Ascending aorta (tissue), 2 donors: ENCODE measurements at regions not wholly inside any gene's neighbourhood (a gene's known extent, or its start where the extent isn't known, plus 50 kb on each side); places are given as distances from the start of the nearest gene placed in this dataset.

ENCODE experiments used
- DNase-seq, 2 donors: peaks; one replicate each; pipeline ENCODE4 v3.0.0-alpha.2; 2019; ENCODE audit warnings: low spot score in 2 of 2
- H3K27ac ChIP-seq, 2 donors: fragments of 200-600 bp; sonication (generic); one replicate each; pipeline ENCODE4 v1.5.1; 2016 to 2017; ENCODE audit warnings: mild to moderate bottlenecking in 1 of 2
- H3K27me3 ChIP-seq: fragments of 200-600 bp; sonication (generic); one replicate; pipeline ENCODE4 v1.5.1; 2017
- H3K36me3 ChIP-seq, 2 donors: fragments of 200-600 bp; sonication (generic); one replicate each; pipeline ENCODE4 v1.5.1; 2016
- H3K4me1 ChIP-seq, 2 donors: fragments of 200-600 bp; sonication (generic); one replicate each; pipeline ENCODE4 v1.5.1; 2016 to 2017; ENCODE audit warnings: mild to moderate bottlenecking in 1 of 2
- H3K4me3 ChIP-seq, 2 donors: fragments of 200-600 bp; sonication (generic); one replicate each; pipeline ENCODE4 v1.5.1; 2016 to 2017; ENCODE audit warnings: mild to moderate bottlenecking in 1 of 2
- H3K9me3 ChIP-seq, 2 donors: fragments of 200-600 bp; sonication (generic); one replicate each; pipeline ENCODE4 v1.5.1; 2016
- CTCF ChIP-seq, 3 experiments: fragments of 200-600 bp in 2 of 3; fragments of 450-650 bp in 1 of 3; sonication (generic) in 2 of 3; IDR thresholded peaks; one replicate each; pipeline ENCODE4 v1.5.1; 2016 to 2019; ENCODE audit warnings: antibody characterized with exemption in 3 of 3, mild to moderate bottlenecking in 1 of 3, moderate library complexity in 1 of 3
- intact Hi-C: fragments of 100-400 bp; cut with DNase I; formaldehyde crosslinking; loops from one replicate; pipeline ENCODE4 v1.15.1; 2023

- Histone ChIP-seq H3K4me3 (no peak overlapping the region), H3K9me3 (no peaks in the 10 kb centered on the region), H3K4me1 (peaks cover 0 to 2% of the 10 kb centered on the region in 2 donors), H3K36me3 (no peaks in the 10 kb centered on the region), H3K27ac (no peak overlapping the region), H3K27me3 (no peaks in the 10 kb centered on the region)
- TF ChIP-seq CTCF (IDR thresholded peaks at IDR 0.05) = no peak
- no peak for DNase-seq
- intact Hi-C loops = no loop called here
Measured at GRCh38 chrX:150035531-150035930, 97.2 kb upstream of the EOLA2 start.

- intact Hi-C loops = no loop called here
- no peak for TF ChIP-seq CTCF (IDR thresholded peaks at IDR 0.05)
- Histone ChIP-seq H3K36me3 (no peaks in the 10 kb centered on the region), H3K27ac (no peak overlapping the region), H3K9me3 (no peaks in the 10 kb centered on the region), H3K27me3 (no peaks in the 10 kb centered on the region), H3K4me1 (peaks cover 0 to 2% of the 10 kb centered on the region in 2 donors), H3K4me3 (no peak overlapping the region)
- DNase-seq = no peak
Measured at GRCh38 chrX:150036181-150036580, 97.9 kb upstream of the EOLA2 start.

GRCh38 chrX:150036641-150037040 lies 98.3 kb upstream of the EOLA2 start:
- Histone ChIP-seq H3K36me3 (no peaks in the 10 kb centered on the region), H3K9me3 (no peaks in the 10 kb centered on the region), H3K4me1 (peaks cover 0 to 2% of the 10 kb centered on the region in 2 donors), H3K4me3 (no peak overlapping the region), H3K27me3 (no peaks in the 10 kb centered on the region), H3K27ac (no peak overlapping the region)
- intact Hi-C loops = no loop called here
- no peak for TF ChIP-seq CTCF (IDR thresholded peaks at IDR 0.05)
- DNase-seq = no peak

- Histone ChIP-seq H3K27me3 (no peaks in the 10 kb centered on the region), H3K4me3 (no peak overlapping the region), H3K9me3 (peaks cover 0 to under 1% of the 10 kb centered on the region in 2 donors), H3K36me3 (no peaks in the 10 kb centered on the region), H3K4me1 (peaks cover 0 to 2% of the 10 kb centered on the region in 2 donors), H3K27ac (no peak overlapping the region)
- intact Hi-C loops = no loop called here
- TF ChIP-seq CTCF (IDR thresholded peaks at IDR 0.05) = no peak
- DNase-seq = no peak
Measured at GRCh38 chrX:150037041-150037440, 98.8 kb upstream of the EOLA2 start.

GRCh38 chrX:150038315-150038714 lies 100.0 kb upstream of the EOLA2 start:
- DNase-seq = no peak
- Histone ChIP-seq H3K9me3 (peaks cover 0 to 6% of the 10 kb centered on the region in 2 donors), H3K36me3 (no peaks in the 10 kb centered on the region), H3K4me3 (no peak overlapping the region), H3K27ac (no peak overlapping the region), H3K4me1 (peaks cover 0 to 2% of the 10 kb centered on the region in 2 donors), H3K27me3 (no peaks in the 10 kb centered on the region)
- no peak for TF ChIP-seq CTCF (IDR thresholded peaks at IDR 0.05)
- intact Hi-C loops = no loop called here

- Histone ChIP-seq H3K4me1 (peaks cover 0 to 2% of the 10 kb centered on the region in 2 donors), H3K36me3 (no peaks in the 10 kb centered on the region), H3K9me3 (peaks cover 0 to 6% of the 10 kb centered on the region in 2 donors), H3K4me3 (no peak overlapping the region), H3K27me3 (no peaks in the 10 kb centered on the region), H3K27ac (no peak overlapping the region)
- intact Hi-C loops = no loop called here
- no peak for TF ChIP-seq CTCF (IDR thresholded peaks at IDR 0.05)
- DNase-seq = no peak
Measured at GRCh38 chrX:150038986-150039599, 100.8 kb upstream of the EOLA2 start.
